WTC11 (cell line): ENCODE measurements at regions not wholly inside any gene's neighbourhood (a gene's known extent, or its start where the extent isn't known, plus 50 kb on each side); places are given as distances from the start of the nearest gene placed in this dataset.

Experiments
- ATAC-seq: fragments of 200-7000 bp; cut with Tn5 transposase; 2 replicates; pipeline ENCODE4 v1.10.0; 2021; ENCODE audit warnings: mild to moderate bottlenecking, moderate library complexity
- CTCF ChIA-PET: fragments of 300-600 bp; sonication (Branson Sonifier 250); formaldehyde crosslinking; loops from one replicate; lab custom pipeline; 2021; ENCODE audit warnings: antibody characterized with exemption; lab: Charles Lee
- POLR2A ChIA-PET: fragments of 350-600 bp; sonication (Branson Sonifier 250); formaldehyde crosslinking; loops from one replicate; lab custom pipeline; 2021; ENCODE audit warnings: antibody characterized with exemption; lab: Charles Lee
- DNase-seq: peaks from one replicate; pipeline ENCODE4 v3.0.0; 2021; ENCODE audit warnings: low spot score
- H3K27ac Mint-ChIP-seq: 2 replicates; pipeline ENCODE4 v1.8.0; 2021; ENCODE audit warnings: mixed read lengths
- H3K27me3 Mint-ChIP-seq: 2 replicates; pipeline ENCODE4 v1.8.0; 2021; ENCODE audit warnings: low read depth, mild to moderate bottlenecking, moderate library complexity, mixed read lengths
- H3K36me3 Mint-ChIP-seq: 2 replicates; pipeline ENCODE4 v1.8.0; 2021; ENCODE audit warnings: mixed read lengths
- H3K4me1 Mint-ChIP-seq: 2 replicates; pipeline ENCODE4 v1.8.0; 2022; ENCODE audit warnings: mixed read lengths
- H3K4me3 Mint-ChIP-seq: 2 replicates; pipeline ENCODE4 v1.8.0; 2021; ENCODE audit warnings: mild to moderate bottlenecking, moderate library complexity, mixed read lengths
- H3K9me3 Mint-ChIP-seq: 2 replicates; pipeline ENCODE4 v1.8.0; 2021; ENCODE audit warnings: mixed read lengths
- ATF1 ChIP-seq: sonication (generic); formaldehyde crosslinking; IDR thresholded peaks from 2 replicates; pipeline ENCODE4 v1.8.1; 2023; ENCODE audit warnings: mild to moderate bottlenecking, moderate library complexity, missing genetic modification reagents
- CBFB ChIP-seq: sonication (generic); formaldehyde crosslinking; IDR thresholded peaks from 2 replicates; pipeline ENCODE4 v1.8.1; 2022; ENCODE audit warnings: mild to moderate bottlenecking, low read depth, missing genetic modification reagents
- FOXJ3 ChIP-seq: sonication (generic); formaldehyde crosslinking; IDR thresholded peaks from 2 replicates; pipeline ENCODE4 v1.9.0; 2021; ENCODE audit warnings: missing genetic modification reagents, mild to moderate bottlenecking, borderline replicate concordance
- FOXP1 ChIP-seq: sonication (generic); formaldehyde crosslinking; IDR thresholded peaks from 2 replicates; pipeline ENCODE4 v1.8.0; 2022; ENCODE audit warnings: missing genetic modification reagents, mild to moderate bottlenecking, moderate library complexity, borderline replicate concordance
- GTF2I ChIP-seq: fragments of 250-450 bp; sonication (Bioruptor Pico); conservative IDR thresholded peaks from 2 replicates; pipeline ENCODE4 v1.4.0; 2021; ENCODE audit warnings: mild to moderate bottlenecking
- TEAD1 ChIP-seq: sonication (generic); formaldehyde crosslinking; IDR thresholded peaks from 2 replicates; pipeline ENCODE4 v1.8.0; 2022; ENCODE audit warnings: mild to moderate bottlenecking, missing genetic modification reagents
- ZNF138 ChIP-seq: sonication (generic); formaldehyde crosslinking; conservative IDR thresholded peaks from 2 replicates; pipeline ENCODE4 v1.8.1; 2022; ENCODE audit warnings: mild to moderate bottlenecking, moderate library complexity, missing genetic modification reagents
- ZNF671 ChIP-seq: fragments of 250-450 bp; sonication (Bioruptor Pico); IDR thresholded peaks from 2 replicates; pipeline ENCODE4 v1.8.0; 2021; ENCODE audit warnings: mild to moderate bottlenecking
- TF ChIP-seq, protein P1 (sequence below): sonication (generic); formaldehyde crosslinking; IDR thresholded peaks from 2 replicates; pipeline ENCODE4 v1.8.1; 2023; ENCODE audit warnings: mild to moderate bottlenecking, missing genetic modification reagents, borderline replicate concordance
- TF ChIP-seq, protein P2 (sequence below): sonication (generic); formaldehyde crosslinking; IDR thresholded peaks from 2 replicates; pipeline ENCODE4 v1.8.0; 2022; ENCODE audit warnings: mild to moderate bottlenecking, missing genetic modification reagents
- TF ChIP-seq, protein P3 (sequence below): sonication (generic); formaldehyde crosslinking; IDR thresholded peaks from 2 replicates; pipeline ENCODE4 v1.8.1; 2023; ENCODE audit warnings: mild to moderate bottlenecking, missing genetic modification reagents
- TF ChIP-seq, protein P4 (sequence below): sonication (generic); formaldehyde crosslinking; IDR thresholded peaks from 2 replicates; pipeline ENCODE4 v1.8.1; 2023; ENCODE audit warnings: mild to moderate bottlenecking, missing genetic modification reagents
- TF ChIP-seq, protein P5 (sequence below): fragments of 200-600 bp; IDR thresholded peaks from 2 replicates; pipeline ENCODE4 v1.8.0; 2022; ENCODE audit warnings: antibody characterized with exemption
- TF ChIP-seq, protein P6 (sequence below): sonication (generic); formaldehyde crosslinking; IDR thresholded peaks from 2 replicates; pipeline ENCODE4 v1.8.1; 2022; ENCODE audit warnings: missing genetic modification reagents, borderline replicate concordance
- TF ChIP-seq, protein P7 (sequence below): fragments of 250-450 bp; sonication (Bioruptor Pico); IDR thresholded peaks from 2 replicates; pipeline ENCODE4 v2.1.2; 2022; ENCODE audit warnings: mild to moderate bottlenecking, moderate library complexity
- TF ChIP-seq, protein P8 (sequence below): fragments of 250-450 bp; sonication (Bioruptor Pico); IDR thresholded peaks from 2 replicates; pipeline ENCODE4 v1.9.0; 2021; ENCODE audit warnings: mild to moderate bottlenecking

DNA sequence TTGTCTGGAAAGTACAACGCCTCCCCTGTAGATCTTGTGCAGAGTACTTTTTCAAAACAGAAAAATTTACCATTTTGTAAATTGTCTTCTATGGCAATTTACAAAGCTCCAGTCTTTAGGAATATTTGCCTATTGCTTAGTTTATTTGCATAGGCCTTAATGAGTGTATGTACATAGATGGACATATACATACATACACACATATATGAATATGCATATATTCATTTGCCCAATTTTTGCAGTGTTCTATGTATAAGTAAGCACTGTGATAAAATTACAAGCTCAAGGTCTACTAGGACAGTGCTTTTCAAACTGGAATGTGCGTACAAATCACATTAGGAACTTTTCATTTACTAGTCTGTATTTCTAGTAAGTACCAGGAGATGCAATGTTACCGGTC, 301.3 kb upstream of the SMARCA2 start:
- Mint-ChIP-seq H3K4me1 (no peaks in the 10 kb centered on the region), H3K27ac (no peak overlapping the region), H3K36me3 (0 out of 2 replicates have a peak, but pooled peaks cover under 1% of the 10 kb centered on the region), H3K9me3 (no peaks in the 10 kb centered on the region), H3K4me3 (no peak overlapping the region), H3K27me3 (no peaks in the 10 kb centered on the region)
- ATAC-seq (no peak), DNase-seq (no peak)
- TF ChIP-seq, protein P1, sequence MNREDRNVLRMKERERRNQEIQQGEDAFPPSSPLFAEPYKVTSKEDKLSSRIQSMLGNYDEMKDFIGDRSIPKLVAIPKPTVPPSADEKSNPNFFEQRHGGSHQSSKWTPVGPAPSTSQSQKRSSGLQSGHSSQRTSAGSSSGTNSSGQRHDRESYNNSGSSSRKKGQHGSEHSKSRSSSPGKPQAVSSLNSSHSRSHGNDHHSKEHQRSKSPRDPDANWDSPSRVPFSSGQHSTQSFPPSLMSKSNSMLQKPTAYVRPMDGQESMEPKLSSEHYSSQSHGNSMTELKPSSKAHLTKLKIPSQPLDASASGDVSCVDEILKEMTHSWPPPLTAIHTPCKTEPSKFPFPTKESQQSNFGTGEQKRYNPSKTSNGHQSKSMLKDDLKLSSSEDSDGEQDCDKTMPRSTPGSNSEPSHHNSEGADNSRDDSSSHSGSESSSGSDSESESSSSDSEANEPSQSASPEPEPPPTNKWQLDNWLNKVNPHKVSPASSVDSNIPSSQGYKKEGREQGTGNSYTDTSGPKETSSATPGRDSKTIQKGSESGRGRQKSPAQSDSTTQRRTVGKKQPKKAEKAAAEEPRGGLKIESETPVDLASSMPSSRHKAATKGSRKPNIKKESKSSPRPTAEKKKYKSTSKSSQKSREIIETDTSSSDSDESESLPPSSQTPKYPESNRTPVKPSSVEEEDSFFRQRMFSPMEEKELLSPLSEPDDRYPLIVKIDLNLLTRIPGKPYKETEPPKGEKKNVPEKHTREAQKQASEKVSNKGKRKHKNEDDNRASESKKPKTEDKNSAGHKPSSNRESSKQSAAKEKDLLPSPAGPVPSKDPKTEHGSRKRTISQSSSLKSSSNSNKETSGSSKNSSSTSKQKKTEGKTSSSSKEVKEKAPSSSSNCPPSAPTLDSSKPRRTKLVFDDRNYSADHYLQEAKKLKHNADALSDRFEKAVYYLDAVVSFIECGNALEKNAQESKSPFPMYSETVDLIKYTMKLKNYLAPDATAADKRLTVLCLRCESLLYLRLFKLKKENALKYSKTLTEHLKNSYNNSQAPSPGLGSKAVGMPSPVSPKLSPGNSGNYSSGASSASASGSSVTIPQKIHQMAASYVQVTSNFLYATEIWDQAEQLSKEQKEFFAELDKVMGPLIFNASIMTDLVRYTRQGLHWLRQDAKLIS (CRISPR knock-in tag) = no peak
- no peak for TF ChIP-seq TEAD1
- TF ChIP-seq FOXP1 (CRISPR knock-in tag) = no peak
- TF ChIP-seq, protein P2, sequence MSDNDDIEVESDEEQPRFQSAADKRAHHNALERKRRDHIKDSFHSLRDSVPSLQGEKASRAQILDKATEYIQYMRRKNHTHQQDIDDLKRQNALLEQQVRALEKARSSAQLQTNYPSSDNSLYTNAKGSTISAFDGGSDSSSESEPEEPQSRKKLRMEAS (CRISPR knock-in tag) = no peak
- no peak for TF ChIP-seq ZNF671 (CRISPR knock-in tag)
- TF ChIP-seq ZNF138 (CRISPR knock-in tag) = no peak
- TF ChIP-seq, protein P3, sequence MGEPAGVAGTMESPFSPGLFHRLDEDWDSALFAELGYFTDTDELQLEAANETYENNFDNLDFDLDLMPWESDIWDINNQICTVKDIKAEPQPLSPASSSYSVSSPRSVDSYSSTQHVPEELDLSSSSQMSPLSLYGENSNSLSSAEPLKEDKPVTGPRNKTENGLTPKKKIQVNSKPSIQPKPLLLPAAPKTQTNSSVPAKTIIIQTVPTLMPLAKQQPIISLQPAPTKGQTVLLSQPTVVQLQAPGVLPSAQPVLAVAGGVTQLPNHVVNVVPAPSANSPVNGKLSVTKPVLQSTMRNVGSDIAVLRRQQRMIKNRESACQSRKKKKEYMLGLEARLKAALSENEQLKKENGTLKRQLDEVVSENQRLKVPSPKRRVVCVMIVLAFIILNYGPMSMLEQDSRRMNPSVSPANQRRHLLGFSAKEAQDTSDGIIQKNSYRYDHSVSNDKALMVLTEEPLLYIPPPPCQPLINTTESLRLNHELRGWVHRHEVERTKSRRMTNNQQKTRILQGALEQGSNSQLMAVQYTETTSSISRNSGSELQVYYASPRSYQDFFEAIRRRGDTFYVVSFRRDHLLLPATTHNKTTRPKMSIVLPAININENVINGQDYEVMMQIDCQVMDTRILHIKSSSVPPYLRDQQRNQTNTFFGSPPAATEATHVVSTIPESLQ (CRISPR knock-in tag) = no peak
- TF ChIP-seq, protein P4, sequence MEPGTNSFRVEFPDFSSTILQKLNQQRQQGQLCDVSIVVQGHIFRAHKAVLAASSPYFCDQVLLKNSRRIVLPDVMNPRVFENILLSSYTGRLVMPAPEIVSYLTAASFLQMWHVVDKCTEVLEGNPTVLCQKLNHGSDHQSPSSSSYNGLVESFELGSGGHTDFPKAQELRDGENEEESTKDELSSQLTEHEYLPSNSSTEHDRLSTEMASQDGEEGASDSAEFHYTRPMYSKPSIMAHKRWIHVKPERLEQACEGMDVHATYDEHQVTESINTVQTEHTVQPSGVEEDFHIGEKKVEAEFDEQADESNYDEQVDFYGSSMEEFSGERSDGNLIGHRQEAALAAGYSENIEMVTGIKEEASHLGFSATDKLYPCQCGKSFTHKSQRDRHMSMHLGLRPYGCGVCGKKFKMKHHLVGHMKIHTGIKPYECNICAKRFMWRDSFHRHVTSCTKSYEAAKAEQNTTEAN (CRISPR knock-in tag) = no peak
- no peak for TF ChIP-seq ATF1 (CRISPR knock-in tag)
- TF ChIP-seq, protein P5, sequence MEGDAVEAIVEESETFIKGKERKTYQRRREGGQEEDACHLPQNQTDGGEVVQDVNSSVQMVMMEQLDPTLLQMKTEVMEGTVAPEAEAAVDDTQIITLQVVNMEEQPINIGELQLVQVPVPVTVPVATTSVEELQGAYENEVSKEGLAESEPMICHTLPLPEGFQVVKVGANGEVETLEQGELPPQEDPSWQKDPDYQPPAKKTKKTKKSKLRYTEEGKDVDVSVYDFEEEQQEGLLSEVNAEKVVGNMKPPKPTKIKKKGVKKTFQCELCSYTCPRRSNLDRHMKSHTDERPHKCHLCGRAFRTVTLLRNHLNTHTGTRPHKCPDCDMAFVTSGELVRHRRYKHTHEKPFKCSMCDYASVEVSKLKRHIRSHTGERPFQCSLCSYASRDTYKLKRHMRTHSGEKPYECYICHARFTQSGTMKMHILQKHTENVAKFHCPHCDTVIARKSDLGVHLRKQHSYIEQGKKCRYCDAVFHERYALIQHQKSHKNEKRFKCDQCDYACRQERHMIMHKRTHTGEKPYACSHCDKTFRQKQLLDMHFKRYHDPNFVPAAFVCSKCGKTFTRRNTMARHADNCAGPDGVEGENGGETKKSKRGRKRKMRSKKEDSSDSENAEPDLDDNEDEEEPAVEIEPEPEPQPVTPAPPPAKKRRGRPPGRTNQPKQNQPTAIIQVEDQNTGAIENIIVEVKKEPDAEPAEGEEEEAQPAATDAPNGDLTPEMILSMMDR = no peak
- TF ChIP-seq, protein P6, sequence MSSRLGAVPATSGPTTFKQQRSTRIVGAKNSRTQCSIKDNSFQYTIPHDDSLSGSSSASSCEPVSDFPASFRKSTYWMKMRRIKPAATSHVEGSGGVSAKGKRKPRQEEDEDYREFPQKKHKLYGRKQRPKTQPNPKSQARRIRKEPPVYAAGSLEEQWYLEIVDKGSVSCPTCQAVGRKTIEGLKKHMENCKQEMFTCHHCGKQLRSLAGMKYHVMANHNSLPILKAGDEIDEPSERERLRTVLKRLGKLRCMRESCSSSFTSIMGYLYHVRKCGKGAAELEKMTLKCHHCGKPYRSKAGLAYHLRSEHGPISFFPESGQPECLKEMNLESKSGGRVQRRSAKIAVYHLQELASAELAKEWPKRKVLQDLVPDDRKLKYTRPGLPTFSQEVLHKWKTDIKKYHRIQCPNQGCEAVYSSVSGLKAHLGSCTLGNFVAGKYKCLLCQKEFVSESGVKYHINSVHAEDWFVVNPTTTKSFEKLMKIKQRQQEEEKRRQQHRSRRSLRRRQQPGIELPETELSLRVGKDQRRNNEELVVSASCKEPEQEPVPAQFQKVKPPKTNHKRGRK (CRISPR knock-in tag) = no peak
- no peak for TF ChIP-seq CBFB (CRISPR knock-in tag)
- TF ChIP-seq FOXJ3 = no peak
- TF ChIP-seq GTF2I (CRISPR knock-in tag) = no peak
- TF ChIP-seq, protein P7, sequence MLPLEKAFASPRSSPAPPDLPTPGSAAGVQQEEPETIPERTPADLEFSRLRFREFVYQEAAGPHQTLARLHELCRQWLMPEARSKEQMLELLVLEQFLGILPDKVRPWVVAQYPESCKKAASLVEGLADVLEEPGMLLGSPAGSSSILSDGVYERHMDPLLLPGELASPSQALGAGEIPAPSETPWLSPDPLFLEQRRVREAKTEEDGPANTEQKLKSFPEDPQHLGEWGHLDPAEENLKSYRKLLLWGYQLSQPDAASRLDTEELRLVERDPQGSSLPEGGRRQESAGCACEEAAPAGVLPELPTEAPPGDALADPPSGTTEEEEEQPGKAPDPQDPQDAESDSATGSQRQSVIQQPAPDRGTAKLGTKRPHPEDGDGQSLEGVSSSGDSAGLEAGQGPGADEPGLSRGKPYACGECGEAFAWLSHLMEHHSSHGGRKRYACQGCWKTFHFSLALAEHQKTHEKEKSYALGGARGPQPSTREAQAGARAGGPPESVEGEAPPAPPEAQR (CRISPR knock-in tag) = no peak
- TF ChIP-seq, protein P8, sequence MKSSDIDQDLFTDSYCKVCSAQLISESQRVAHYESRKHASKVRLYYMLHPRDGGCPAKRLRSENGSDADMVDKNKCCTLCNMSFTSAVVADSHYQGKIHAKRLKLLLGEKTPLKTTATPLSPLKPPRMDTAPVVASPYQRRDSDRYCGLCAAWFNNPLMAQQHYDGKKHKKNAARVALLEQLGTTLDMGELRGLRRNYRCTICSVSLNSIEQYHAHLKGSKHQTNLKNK (CRISPR knock-in tag) = no peak
- POLR2A ChIA-PET = no interaction called here
- CTCF ChIA-PET = no interaction called here
